Endothelial cell (in vitro differentiated cells): ENCODE measurements at regions not wholly inside any gene's neighbourhood (a gene's known extent, or its start where the extent isn't known, plus 50 kb on each side); places are given as distances from the start of the nearest gene placed in this dataset.
"Not testable (repeated sequence)": the region's sequence is repeated elsewhere in the genome, so short reads cannot be mapped to it uniquely, and the experiment has no call there.

ENCODE experiments used
- DNase-seq: peaks from one replicate; pipeline ENCODE4 v3.0.0; 2021; ENCODE audit warnings: low spot score
- H3K27ac Mint-ChIP-seq: one replicate; pipeline ENCODE4 v1.8.0; 2021; ENCODE audit warnings: mixed read lengths, inconsistent platforms; ENCODE audit not compliant: unreplicated experiment
- H3K27me3 Mint-ChIP-seq: one replicate; pipeline ENCODE4 v1.8.0; 2021; ENCODE audit warnings: mild to moderate bottlenecking, moderate library complexity, mixed read lengths, inconsistent platforms; ENCODE audit not compliant: unreplicated experiment
- H3K36me3 Mint-ChIP-seq: one replicate; pipeline ENCODE4 v1.8.0; 2021; ENCODE audit warnings: mild to moderate bottlenecking, low read depth, mixed read lengths, inconsistent platforms; ENCODE audit not compliant: unreplicated experiment
- H3K4me1 Mint-ChIP-seq: one replicate; pipeline ENCODE4 v1.8.0; 2021; ENCODE audit warnings: mild to moderate bottlenecking, mixed read lengths, inconsistent platforms; ENCODE audit not compliant: unreplicated experiment
- H3K4me3 Mint-ChIP-seq: one replicate; pipeline ENCODE4 v1.8.0; 2021; ENCODE audit warnings: mild to moderate bottlenecking, mixed read lengths, inconsistent platforms; ENCODE audit not compliant: unreplicated experiment
- H3K9me3 Mint-ChIP-seq: one replicate; pipeline ENCODE4 v1.8.0; 2021; ENCODE audit warnings: mixed read lengths, inconsistent platforms; ENCODE audit not compliant: unreplicated experiment
- TF ChIP-seq, protein P1 (sequence below): fragments of 200-600 bp; sonication (generic); IDR thresholded peaks from one replicate; pipeline ENCODE4 v1.5.0; 2021; ENCODE audit warnings: antibody characterized with exemption; ENCODE audit not compliant: unreplicated experiment

DNA sequence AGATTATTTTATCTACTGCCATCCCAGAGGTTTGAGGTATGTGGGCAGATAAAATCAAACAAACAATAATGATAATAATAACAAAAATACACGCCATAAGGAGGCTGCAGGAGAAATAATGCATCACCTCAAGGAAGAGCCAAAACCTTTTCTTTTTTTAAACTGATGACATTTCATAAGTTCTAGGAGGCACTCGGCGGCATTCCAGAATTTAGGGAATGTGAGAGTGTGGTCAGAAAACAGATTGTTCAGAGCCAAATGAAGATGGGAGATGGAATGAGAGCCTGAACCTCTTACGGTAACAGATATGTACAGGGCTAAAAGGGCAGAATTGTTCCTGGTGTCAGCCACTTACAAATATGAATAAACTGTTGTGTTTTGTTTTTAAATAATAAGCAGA lies 615.0 kb upstream of the CHD1 start:
- Mint-ChIP-seq H3K36me3 (no peaks in the 10 kb centered on the region), H3K27ac (no peak overlapping the region), H3K4me1 (no peaks in the 10 kb centered on the region), H3K27me3 (no peaks in the 10 kb centered on the region), H3K4me3 (no peak overlapping the region), H3K9me3 (no peaks in the 10 kb centered on the region)
- TF ChIP-seq, protein P1, sequence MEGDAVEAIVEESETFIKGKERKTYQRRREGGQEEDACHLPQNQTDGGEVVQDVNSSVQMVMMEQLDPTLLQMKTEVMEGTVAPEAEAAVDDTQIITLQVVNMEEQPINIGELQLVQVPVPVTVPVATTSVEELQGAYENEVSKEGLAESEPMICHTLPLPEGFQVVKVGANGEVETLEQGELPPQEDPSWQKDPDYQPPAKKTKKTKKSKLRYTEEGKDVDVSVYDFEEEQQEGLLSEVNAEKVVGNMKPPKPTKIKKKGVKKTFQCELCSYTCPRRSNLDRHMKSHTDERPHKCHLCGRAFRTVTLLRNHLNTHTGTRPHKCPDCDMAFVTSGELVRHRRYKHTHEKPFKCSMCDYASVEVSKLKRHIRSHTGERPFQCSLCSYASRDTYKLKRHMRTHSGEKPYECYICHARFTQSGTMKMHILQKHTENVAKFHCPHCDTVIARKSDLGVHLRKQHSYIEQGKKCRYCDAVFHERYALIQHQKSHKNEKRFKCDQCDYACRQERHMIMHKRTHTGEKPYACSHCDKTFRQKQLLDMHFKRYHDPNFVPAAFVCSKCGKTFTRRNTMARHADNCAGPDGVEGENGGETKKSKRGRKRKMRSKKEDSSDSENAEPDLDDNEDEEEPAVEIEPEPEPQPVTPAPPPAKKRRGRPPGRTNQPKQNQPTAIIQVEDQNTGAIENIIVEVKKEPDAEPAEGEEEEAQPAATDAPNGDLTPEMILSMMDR: no peak
- no peak for DNase-seq

DNA sequence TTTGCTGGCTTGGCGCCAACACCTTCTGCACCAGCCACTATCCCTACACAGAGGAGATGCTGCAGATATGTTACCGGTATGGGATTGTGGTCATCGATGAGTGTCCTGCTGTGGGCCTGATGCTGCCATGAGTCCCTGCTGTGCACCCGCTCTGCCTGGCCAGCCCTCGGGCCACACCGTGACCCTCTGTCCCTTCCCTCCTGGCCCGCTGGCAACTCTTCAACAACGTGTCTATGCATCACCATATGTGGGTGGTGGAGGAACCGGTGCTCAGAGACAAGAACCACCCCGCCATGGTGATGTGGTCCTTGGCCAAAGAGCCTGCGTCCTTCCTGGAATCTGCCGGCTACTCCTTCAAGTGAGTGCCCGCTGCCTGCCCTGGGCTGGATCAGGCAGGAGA lies 605.4 kb upstream of the CHD1 start:
- H3K27ac Mint-ChIP-seq, DNase-seq, H3K27me3 Mint-ChIP-seq, H3K36me3 Mint-ChIP-seq, H3K4me3 Mint-ChIP-seq, H3K9me3 Mint-ChIP-seq, H3K4me1 Mint-ChIP-seq: not testable (repeated sequence)

DNA sequence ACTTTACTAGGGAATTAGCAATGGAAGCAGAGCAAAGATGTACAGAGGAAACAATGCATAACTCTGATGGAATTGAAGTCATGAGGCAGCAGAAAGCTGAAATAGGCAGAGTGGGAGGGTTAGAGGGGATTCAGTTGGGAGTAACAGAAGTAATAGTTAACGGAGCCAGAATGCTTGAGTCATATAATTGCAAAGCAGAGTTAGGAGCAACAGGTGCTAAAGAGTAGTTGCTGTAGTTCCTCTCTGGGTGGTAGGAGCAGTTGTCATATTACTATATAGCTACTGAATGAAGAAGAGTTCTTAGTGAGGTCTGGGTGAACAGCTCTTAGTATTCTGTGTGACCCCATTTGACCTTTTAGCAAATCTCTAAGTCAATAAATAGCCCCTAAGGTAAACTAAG lies 592.9 kb upstream of the CHD1 start:
- not testable (repeated sequence) for DNase-seq

DNA sequence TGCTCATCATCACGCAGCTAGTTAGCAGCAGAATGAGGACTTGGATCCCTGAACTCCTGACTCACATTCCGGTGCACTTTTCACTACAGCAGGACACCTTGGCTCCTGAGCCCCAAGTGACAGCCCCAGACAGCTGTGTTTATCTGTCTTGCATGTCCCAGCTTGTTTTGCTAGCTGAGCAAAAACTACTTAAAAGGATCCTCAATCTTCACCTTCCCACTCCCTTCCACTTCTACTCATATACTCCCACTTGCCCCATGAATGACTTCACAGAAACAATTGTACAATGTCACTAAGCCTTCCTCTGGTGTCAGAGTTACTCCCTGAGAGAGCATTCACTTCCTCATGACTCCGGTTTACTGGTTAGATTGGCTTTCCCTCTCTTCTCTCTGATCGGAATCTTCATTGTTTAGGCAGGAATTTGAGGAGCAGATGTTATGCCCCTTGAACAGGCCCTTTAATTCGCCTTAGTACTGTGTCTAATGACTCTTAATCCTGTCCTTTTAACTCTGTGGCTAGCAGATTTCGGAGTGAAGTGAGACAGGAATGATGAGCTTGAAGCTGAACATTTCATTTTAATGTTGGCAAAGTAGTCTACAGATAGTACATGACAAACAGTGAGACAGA lies 587.2 kb upstream of the CHD1 start:
- H3K4me3 Mint-ChIP-seq, H3K27ac Mint-ChIP-seq, H3K36me3 Mint-ChIP-seq, H3K9me3 Mint-ChIP-seq, DNase-seq, H3K27me3 Mint-ChIP-seq, H3K4me1 Mint-ChIP-seq: not testable (repeated sequence)

More for the DNA sequence above, 592.9 kb upstream of the CHD1 start:
- not testable (repeated sequence) for H3K4me3 Mint-ChIP-seq, H3K4me1 Mint-ChIP-seq, H3K36me3 Mint-ChIP-seq, H3K9me3 Mint-ChIP-seq, H3K27me3 Mint-ChIP-seq, H3K27ac Mint-ChIP-seq

DNA sequence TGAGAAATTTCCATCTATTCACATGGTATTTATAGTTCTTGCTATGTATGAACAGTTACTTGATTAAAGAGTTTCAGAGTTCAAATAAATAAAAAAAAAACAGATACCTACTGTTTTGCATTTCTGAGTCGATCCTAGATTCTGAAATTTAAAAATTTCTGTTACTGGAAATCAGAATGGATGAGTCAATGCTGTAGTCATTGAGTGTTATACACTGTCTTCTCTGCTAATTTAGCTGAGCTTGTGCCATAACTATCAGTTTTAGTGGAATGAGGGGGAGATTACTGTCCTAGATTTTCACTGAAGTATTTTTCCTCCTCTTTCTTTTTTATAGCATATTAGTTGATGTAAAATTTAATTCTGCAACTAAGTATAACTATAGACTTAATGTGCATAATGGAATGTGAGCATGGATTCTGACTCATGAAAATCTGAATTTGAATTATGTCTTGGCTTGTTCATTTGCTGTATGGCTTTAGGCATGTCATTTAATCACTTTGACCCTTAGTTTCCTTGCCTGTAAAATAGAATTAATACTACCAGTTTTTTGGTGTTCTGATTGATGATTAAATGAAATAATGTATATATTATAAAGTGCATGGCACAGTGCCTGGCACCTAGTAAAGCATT lies 581.5 kb upstream of the CHD1 start:
- not testable (repeated sequence) for DNase-seq, H3K27me3 Mint-ChIP-seq, H3K36me3 Mint-ChIP-seq, H3K4me1 Mint-ChIP-seq, H3K4me3 Mint-ChIP-seq, H3K27ac Mint-ChIP-seq, H3K9me3 Mint-ChIP-seq

DNA sequence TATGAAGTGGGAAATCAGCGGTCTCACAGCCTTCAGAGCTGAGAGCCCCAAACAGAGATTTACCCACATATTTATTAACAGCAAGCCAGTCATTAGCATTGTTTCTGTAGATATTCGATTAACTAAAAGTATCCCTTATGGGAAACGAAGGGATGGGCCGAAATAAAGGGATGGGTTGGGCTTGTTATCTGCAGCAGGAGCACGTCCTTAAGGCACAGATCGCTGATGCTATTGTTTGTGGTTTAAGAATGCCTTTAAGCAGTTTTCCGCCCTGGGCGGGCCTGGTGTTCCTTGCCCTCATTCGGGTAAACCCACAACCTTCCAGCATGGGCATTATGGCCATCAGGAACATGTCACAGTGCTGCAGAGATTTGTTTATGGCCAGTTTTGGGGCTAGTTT lies 580.3 kb upstream of the CHD1 start:
- H3K27me3 Mint-ChIP-seq, H3K4me3 Mint-ChIP-seq, H3K4me1 Mint-ChIP-seq, DNase-seq, H3K9me3 Mint-ChIP-seq, H3K36me3 Mint-ChIP-seq, H3K27ac Mint-ChIP-seq: not testable (repeated sequence)

DNA sequence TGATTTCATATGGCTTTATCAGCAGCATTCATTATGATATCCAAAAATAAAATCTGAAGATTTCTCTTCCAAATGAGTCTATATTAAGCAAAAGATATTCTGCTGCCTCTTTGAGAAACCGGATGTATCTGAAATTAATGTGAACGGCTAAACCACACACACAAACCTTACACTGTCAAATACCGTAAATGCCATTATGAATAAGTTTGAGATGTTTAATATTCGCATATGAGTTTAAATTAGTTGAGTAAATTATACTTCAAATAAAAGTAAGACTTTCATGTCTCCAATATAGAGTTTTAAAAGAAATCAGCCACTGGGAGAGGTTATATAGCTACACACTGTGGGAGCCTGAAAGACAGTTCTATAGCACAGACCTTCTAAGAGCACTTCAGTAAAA lies 566.6 kb upstream of the CHD1 start:
- H3K4me3 Mint-ChIP-seq, H3K9me3 Mint-ChIP-seq, H3K36me3 Mint-ChIP-seq, H3K4me1 Mint-ChIP-seq, H3K27me3 Mint-ChIP-seq, DNase-seq, H3K27ac Mint-ChIP-seq: not testable (repeated sequence)

DNA sequence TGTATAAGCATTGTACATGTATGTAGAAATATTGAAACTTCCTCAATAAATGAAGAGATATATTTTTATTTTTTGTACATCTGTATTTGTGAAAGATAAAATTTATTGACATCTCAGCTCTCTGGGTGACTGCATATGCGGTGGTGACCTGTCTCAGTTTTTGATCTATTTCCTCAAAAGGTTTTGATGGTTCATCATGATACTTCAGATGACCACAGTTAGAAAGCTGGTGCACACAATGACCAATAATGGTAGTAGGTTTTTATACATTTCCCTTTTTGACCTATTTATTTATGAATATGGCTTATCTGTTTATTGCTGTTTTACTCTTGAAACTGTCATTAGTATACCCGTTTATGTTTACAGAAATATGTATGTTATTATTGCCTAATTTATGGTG lies 549.6 kb upstream of the CHD1 start:
- not testable (repeated sequence) for DNase-seq, H3K27me3 Mint-ChIP-seq, H3K4me3 Mint-ChIP-seq, H3K36me3 Mint-ChIP-seq, H3K27ac Mint-ChIP-seq, H3K9me3 Mint-ChIP-seq, H3K4me1 Mint-ChIP-seq

DNA sequence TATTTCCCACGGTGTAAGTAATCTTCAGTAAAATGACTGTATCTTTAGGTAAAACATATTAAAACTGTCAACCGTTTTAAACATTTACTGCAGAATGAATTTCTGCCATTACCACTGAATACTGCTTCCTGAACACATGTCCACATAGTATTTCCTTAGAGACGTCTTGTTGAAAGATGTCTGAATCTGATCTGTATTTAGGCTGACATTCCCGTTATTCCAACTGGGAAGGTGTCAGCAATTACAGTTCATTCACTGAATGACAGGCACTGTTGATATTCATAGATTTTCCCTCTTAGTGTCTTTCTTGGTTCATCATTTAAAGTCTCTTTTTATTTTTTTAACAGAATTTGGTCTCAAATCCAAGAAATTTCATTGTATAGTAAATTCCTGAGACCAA lies 544.5 kb upstream of the CHD1 start:
- not testable (repeated sequence) for H3K9me3 Mint-ChIP-seq

DNA sequence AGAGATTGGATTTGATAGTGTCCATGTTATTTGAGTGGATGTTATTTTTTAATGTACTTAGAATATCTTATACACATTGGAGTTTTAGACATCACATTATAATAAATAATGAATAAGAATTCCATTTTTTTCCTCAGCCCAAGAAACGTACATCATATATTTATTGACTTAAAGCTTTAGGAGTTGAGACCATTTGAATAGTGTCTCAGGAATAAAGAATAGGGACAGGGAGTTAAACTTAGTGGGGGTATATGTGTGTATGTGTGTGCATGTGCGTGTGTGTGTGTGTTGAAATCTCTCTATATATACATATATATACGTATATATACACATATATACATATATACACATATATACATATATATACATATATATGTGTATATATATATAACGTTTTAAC lies 542.9 kb upstream of the CHD1 start:
- H3K4me1 Mint-ChIP-seq, DNase-seq, H3K4me3 Mint-ChIP-seq, H3K9me3 Mint-ChIP-seq, H3K27ac Mint-ChIP-seq, H3K36me3 Mint-ChIP-seq, H3K27me3 Mint-ChIP-seq: not testable (repeated sequence)

More for the DNA sequence above, 544.5 kb upstream of the CHD1 start:
- H3K4me3 Mint-ChIP-seq, H3K4me1 Mint-ChIP-seq, DNase-seq, H3K27me3 Mint-ChIP-seq, H3K36me3 Mint-ChIP-seq, H3K27ac Mint-ChIP-seq: not testable (repeated sequence)

DNA sequence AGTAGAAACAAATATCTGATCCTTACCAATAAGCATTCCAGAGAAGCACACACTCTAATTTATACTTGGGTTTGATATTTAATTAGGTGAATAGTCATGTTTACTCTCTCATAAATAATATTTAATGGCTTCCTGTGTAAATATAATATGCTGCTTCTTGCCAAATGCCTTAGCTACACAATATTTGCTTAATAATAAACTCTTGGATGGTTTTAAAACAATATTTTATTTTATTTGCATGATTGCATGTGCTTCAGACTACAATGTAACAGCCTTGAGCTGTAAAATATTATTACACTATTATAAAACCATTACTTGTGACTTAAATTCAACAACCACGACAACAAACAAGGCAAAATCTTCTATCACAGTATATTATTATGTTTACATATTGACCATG lies 542.4 kb upstream of the CHD1 start:
- not testable (repeated sequence) for H3K4me3 Mint-ChIP-seq, H3K27me3 Mint-ChIP-seq, DNase-seq, H3K27ac Mint-ChIP-seq, H3K9me3 Mint-ChIP-seq, H3K36me3 Mint-ChIP-seq, H3K4me1 Mint-ChIP-seq

DNA sequence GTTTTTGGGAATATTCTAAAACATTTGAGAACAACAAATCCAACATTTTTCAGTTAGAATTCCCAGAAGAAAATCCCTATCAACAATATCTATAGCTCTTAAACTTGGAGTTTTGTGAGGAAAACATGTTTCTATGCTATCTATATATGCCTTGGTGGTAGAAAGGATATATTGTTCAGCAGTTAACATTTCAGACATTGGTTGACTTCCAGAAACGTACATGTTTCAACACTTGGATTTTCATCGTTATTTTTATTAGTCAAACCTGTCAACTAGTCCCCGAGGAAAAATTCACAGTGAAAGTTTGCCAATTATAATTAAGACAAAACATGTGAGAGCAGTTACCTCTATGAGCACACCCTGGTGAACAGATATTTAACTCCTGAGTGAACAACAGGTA lies 541.8 kb upstream of the CHD1 start:
- H3K4me1 Mint-ChIP-seq, H3K4me3 Mint-ChIP-seq: not testable (repeated sequence)

More for the DNA sequence above, 541.8 kb upstream of the CHD1 start:
- not testable (repeated sequence) for H3K27me3 Mint-ChIP-seq, H3K27ac Mint-ChIP-seq, DNase-seq, H3K9me3 Mint-ChIP-seq, H3K36me3 Mint-ChIP-seq
